Ammon's horn (tissue), 1 donor: ENCODE measurements at regions not wholly inside any gene's neighbourhood (a gene's known extent, or its start where the extent isn't known, plus 50 kb on each side); places are given as distances from the start of the nearest gene placed in this dataset.

Experiments used
- DNase-seq: peaks from one replicate; pipeline ENCODE4 v3.0.0-alpha.2; 2016; ENCODE audit warnings: low spot score

DNA sequence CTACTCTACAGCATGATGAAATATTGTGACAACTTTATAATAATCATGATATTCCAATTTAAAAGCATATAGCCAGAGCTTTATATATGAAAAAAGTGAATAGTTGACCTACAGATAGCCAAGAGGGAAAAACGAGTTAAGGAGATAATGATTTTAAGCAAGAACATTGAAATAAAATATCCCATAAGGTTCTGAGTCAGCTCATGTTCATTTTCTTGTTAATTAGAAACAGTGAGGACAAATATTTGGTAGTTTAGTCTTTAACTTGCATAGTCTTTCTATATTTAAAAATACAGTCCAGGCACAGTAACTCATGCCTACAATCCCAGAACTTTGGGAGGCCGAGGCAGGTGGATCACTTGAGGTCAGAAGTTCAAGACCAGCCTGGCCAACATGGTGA is 55.8 kb upstream of the CDH6 start:
- DNase-seq, result no peak

DNA sequence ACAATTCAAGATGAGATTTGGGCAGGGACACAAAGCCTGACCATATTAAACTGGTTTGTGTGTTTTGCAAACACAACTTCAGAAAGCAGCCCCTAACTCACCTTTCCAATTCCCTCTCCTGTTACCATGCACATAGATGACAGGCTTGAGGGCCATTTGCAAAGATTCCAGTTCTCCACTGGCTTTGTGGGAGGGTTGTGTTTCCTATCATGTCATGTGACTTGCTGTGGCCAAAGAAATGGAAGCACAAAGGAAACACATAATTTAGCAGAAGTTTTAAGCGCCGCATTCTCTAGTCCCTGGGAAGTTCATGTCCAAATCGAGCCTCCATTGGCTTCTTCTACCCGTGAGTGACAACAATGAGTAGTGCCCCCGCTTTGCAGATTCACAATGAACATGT is 57.9 kb upstream of the CDH6 start:
- DNase-seq, result no peak

DNA sequence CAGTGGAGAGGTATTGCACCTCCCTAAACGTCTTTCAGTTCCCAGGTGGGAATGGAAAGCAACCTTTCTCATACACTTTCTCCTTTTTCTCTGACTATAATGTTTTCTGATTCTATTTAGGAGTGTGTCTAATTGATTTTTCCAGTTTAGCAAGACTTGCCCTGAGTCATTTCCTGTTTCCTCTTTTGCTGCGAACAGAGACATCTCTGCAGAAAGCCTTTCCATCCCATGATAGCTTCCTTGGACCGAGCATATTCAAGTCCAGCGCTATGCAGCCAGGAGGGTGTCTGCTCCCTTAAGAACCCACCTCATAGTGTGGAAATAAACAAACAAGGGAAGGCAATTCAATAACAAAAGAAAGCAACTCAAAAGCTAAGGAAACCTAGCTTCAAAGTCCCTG is 60.0 kb upstream of the CDH6 start:
- DNase-seq, result no peak

DNA sequence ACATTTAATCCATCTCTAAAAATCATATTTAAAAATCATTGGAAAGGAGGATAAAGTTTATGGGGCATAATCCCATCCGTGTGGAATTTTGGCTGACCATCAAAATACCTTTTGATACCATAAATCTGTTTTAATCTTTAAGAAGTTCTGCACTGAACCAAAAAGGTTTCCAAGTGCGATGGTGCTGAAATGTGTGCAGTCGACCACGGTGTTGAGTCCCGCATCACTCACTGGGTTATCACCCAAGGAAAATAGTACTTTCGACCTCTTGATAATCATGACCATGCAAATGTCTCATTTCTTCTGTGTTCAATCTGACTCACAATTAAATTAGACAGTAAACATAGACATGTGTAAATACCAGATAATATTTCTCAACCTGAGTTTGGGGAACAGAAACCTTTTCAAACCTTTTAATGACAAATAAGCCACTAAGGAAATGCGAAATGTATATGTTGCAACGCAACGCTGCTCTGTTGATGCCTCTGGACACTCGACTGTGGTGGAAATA is 62.0 kb upstream of the CDH6 start:
- DNase-seq, result no peak

DNA sequence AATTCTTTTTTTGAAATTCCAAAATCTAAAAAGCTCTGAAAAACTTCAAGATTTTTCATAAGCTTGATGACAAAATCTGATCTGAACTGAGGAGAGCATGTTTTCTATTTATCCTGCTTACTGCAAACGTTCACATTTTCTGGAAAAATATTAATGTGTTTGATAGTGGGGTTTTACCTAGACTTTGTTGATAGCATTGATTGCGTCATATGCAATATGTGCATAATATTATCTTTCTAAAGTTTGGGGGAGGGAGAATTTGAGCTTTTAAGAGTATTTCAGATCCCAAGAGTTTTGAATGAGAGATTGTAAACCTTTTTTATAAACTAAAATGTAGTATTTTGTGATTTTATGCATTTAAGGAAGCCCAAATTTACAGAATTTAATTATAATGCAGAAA is 62.8 kb upstream of the CDH6 start:
- no peak for DNase-seq

DNA sequence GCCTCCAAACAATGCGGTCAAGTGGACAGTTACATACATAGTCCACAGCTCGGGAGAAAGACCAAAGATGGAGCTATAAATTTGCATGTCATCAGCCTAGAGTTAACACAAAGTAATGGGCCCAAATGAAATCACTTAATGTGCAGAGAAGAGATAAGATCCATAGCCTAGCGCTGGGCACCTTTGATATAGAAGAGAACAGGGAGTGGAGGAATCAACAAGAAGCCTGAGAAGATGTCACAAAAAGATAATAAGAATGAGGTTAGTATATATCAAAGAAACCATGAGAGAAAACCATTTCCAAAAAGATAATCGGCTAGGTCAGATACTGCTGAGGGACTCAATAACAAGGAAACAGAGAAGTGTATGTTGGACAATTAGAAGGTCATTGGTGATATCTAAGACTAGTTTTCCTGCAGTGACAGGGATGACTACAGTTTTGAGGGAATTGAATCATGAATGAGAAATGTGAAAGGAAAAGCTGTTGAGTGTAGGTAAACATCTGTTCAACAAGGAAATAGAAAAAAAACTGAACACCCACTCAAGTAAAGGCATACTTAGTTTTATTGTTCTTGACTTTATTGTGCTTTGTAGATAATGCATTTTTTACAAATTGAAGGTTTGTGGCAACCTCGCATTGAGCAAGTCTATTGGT is 68.7 kb upstream of the CDH6 start:
- no peak for DNase-seq

DNA sequence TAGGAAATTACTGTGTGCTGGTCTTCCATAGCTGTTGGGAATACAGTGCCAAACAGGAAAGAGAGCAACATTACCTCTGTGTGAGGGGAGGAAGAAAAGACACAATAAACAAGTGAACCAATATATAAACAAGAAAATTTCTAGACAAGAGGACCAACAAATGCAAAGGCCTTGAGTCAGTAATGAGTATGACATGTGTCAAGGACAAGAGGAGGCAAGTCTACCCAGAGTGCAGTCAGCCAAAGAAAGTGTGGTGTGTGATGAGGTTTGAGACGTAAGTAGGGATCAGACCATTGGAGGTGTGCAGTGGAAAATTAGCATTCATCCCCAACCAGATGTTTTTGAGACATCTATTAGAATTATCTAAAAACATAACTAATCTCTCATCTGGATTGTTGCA is 69.5 kb upstream of the CDH6 start:
- no peak for DNase-seq

DNA sequence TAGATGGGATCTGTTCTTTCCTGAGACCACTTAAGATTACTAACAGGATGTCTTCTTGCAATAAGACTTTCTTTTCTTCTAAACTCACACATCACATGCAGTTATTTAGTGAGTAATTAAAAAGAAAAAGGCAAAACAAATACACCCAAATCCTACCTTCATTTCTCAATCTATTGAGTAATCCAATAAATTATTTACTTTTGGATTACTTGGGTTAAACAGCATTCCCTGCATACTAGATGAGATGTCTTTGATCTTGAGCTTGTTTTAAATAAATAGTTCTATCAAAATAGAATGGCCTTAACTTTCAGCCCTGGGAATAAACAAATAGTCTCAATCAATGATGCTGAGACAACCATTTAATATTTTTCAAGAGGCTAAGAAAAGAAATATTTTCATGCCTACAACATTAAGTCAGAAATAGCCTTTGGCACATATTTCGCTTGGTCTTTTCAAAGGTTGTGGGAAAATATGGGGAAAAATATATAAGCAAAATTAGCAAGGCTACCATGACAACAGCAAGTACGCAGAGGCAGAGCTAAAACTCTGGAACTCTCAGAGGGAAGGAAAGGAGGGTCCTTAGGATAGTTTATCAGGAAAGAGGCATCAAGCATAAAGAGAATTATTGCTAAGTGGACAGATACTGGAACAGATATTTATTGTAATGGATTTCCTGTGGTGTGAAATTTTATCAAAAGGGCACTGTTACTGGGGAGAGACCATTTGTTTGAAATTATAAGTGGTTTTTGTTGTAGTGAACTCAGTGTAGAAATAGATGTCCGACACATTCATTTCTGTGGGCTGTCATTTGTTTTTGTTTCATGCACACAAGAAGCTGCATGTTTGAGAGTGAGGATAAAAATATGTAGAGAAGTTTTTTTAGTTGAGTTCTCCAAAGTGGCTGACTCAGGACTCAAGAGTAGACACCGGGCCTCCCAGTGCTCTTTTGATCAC is 70.2 kb upstream of the CDH6 start:
- DNase-seq, result no peak

DNA sequence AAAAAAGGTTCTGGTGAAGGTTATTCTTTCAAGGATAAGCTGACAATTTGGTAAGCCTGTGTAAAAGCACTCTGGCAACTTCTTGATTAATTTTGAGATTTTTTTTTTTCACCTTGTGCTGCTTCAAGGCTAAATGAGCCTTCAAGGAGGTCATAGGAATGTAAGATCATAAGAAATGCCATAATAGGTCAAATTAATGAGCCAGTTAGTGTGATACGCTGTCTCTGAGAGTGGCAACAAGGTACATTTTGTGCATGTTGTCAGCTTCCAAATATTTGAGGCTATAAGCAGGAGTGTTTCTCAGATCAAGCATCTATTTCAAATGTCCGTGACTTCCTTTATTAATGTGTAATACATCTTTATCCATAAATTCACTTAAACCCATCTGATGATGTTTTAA is 72.3 kb upstream of the CDH6 start:
- DNase-seq, result no peak

DNA sequence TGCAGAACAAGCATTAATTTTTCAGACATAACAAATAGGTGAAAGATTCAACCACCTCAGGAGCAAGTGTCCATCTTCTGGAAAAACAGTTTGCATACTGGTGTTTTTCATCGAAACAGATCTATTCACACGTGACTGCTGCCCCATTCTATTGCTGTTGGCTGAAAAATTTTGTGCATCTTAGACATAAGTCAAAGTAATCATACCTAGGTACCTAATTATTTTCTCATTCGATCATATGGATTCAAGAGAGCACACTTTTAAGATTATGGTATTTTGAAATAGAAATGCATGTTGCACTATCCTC is 72.9 kb upstream of the CDH6 start:
- no peak for DNase-seq

DNA sequence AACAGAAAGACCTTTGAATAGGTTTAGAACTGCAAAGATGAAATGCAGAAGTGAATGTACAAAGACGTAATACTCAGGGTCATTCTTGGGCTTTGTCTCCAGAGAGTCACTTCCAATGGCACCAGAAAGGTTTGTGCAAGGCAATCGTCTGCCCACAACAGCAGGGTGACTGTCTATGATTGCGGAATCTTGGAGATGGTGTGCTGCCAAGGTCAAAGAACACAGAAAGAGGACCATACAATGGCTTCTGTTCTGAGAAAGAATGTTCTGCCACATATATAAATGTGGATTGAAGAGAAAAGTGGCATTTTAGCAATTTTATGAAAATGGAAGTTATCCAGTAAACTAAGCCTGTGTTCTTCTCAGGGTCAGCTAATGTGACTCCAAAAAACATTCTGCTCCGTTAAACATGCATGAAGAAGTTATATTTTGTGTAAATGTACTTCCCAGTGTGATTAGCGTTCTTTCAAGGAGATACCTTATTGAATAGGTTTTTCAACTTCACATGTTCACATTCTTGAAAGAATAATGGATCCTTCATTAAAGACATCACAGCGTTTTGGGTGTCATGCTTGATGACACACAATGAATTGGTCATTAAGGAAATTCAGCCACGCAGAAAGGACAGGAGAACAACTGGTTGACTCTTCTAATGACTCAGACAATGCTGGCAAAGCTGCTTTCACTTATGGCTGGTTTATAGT is 73.4 kb upstream of the CDH6 start:
- DNase-seq, result no peak

DNA sequence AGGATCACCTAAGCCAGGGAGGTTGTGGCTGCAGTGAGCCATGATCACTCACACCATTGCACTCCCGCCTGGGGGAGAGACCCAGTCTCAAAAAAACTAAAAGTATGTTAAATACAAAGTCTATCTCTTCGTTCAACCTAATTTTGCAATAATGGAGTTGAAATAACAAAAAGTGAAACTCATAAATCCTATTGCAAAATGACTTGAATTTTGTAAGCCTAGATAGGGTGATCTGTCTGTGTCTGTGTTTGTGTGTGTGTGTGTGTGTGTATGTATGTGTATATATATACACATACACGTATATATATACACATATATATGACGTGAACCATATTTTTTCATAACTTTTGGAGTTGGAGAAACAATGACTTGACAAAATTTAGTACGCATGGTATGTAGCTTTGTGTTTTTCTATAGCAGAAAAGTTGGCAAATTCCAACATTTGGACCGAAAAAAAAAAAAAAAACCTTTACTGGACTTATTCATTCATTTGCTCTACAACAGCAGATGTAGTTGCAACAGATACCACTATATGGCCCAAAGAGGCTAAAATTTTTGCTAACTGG is 76.9 kb upstream of the CDH6 start:
- no peak for DNase-seq

DNA sequence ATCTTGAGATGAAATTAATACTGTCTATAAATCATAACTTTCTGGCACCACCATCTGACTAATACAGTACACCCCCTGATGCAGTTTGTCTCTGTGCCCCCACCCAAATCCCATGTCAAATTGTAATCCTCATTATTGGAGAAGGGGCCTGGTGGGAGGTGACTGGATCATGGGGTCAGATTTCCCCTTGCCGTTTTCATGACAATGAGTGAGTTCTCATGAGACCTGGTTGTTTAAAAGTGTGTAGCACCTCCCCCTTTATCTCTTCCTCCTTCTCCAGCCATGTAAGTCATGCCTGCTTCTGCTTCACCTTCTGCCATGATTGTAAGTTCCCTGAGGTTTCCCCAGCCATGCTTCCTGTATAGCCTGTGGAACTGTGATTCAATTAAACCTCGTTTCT is 78.7 kb upstream of the CDH6 start:
- no peak for DNase-seq

DNA sequence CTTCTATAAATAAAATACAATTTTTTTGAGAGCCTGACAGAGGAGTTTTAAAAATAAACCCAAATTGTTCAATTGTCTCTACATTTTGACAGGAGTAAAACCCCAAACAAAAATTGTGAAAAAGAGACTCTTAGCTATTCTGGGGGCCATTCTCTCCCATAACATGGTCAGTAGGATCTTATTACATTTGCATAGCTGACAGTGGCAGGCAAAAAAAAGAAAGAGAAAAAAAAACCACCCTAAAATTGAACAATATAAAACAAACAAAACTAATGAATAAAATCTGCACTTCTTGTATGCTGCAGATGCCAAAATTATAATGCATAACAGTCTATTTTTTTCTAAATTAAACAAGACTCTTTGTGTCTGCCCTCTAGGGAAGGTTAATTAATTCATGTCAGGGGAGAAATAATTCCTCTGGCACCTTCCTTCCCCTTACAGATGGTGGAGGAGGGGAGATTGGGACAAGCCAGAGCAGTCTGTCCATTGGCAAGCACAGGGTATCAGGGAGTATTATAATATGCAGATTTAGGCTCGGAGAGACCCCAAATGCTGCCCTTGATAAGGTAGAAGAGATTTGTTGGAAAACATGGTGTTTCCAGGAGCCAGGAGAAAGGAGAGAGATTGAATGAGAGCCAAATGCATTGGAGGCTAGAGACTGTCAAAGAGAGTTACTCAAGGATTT is 79.7 kb upstream of the CDH6 start:
- DNase-seq, result no peak

DNA sequence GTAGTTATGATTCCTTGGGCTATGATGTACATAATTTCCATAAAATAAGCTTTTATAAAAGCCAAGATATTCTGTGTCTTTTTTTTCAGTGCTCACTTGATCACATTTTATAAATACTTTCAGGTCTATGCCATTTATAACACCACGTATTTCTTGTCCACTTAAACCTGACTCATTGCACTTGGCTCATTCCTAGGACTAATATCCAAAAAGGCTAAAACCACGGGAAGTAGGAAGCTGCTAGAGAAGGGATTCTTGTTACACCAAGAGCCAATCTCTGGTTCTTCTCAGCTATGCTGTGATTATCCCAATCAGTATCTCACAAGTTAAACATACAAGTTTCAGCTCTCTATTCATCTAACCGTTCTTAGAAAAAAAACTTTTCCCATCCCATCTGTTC is 80.4 kb upstream of the CDH6 start:
- DNase-seq, result no peak

DNA sequence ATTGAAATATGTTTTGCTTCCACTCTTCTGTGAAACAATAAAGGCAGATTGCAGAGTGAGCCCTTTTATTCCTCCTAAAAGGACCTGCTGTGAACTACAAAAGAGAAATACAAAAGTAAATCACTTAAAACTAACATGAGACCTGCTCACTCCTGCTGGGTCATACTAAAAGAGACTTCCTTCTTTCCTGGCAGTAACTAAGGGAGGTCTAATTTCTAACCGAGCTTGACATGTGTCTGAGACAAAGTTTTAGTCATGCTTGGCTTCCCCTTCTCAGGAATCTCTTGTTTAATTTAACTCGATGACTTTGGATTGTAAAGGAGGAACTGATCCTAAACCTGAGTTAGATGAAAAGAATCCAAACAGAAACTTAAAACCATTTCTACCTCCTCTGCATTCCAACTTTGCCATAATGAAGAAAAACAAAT is 86.4 kb upstream of the CDH6 start:
- no peak for DNase-seq

DNA sequence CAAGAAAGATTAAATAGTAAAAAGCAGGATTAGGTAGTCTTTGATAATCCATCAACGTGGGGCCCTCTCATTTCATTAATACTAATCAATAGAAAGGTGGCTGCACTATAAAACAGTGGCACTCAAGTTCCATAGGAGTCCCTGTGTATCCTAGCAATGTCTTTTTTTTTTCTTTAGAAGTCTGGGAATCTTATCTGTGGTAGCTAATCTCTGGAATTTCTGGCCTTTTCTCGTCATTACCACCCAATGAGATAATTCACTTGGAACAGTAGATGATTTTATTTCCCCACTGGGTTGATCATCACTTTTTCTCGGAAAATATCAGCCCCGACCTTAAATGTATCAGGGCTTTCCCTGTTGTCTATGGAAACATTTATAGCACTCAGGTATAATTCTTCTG is 86.8 kb upstream of the CDH6 start:
- DNase-seq, result no peak

DNA sequence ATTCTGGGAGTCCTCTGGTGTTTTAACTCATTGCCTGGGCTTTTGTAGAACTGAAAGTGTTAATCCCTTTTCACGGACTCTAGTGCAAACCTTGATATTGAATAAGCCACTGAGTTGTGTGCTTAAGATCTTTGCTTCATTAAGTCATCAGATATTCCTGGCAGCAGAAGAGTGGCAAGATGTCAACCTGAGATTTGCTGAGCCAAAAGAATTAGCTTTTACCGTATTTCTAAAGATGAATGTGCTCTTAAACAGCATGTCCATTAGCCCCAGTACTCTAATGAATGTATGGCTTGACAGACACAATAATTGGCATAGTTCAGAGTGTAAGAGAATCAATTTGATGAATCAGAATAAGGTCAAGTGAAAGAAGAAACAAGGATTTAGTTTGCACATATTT is 87.2 kb upstream of the CDH6 start:
- no peak for DNase-seq

DNA sequence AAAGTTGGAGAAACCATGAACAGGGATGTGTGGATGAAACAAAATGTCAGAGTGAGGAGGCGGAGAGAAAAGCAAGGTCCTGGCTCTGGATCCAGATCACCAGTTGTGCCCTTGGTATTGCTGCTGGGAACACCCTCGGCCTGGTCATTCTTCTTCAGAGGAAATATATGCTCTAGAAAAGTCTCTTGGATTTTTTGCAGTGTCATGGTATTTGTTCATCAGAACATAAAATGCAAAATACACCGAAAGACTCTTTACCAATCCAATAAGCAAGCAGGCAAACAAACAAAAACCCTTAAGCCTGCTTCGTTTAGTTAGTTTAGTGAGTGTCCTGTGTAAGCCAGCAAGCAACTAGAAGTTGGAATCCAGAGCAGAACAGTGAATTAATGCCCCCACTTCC is 88.7 kb upstream of the CDH6 start:
- no peak for DNase-seq

DNA sequence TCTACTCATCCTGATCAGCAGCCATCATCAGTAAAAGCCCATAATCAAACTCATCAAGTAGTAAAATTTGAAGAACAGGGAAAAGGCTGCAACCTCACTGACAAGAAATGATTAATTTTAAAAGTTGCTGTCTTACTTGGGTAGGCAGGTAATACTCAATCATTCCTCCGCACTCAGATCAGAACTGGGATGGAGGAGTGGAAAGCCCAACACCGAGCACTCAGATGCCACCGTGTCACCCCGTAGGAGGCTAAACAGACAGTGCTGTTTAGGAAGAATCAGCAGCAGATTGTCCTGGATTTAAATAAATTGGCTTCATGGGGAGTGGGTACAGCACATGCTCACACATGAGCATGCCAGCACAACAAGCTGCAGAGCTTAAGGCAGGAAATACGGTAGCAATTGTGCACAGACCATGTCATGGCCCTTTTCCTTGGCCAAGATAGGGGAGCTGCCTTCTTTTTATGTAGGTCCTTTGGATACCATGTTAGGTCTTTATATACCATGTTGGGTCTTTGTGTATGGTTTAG is 92.6 kb upstream of the CDH6 start:
- DNase-seq, result no peak

DNA sequence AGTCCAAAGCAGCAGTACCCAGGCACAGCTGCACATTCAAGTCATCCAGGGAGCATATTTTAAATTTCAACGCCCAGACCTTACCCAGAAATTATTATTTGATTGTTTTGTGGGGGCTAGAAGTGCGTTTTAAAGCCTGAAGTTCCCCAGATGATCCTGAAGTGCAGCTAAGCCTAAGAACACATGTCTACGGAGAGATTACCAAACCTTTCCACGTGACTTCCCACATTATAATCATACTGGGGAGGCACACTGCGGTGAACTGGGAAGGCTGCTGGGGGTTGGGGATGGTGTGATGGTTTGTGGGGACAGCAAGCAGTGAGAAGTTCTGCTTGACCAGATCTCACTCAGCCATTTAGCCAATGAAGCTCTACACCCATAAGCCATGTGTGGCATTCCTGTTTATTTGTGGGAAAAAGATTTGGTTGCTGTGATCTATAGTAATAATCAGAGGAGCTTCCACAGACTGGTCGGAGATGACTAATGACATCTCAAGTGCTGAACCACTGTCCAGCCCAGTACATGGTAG is 93.4 kb upstream of the CDH6 start:
- no peak for DNase-seq

DNA sequence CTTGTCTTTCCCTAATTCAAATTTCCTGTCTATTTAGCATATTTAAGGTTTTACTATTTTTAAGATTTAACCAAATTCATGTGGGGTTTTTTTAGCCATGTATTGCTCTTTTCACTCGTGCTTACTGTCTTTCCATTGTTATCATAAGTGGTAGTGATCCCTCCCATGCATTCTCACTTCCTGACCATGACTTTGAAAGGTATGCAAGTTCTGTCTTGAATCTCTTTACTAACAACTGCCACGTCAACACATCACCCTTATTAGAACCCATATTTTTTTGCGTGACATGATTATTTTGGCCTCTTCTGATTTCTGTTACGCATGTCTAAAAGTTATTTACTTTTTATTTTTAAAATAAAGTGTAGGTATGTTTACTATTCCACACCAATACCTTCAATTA is 94.7 kb upstream of the CDH6 start:
- no peak for DNase-seq
